Muscle of leg (tissue), 3 donors: ENCODE measurements at regions not wholly inside any gene's neighbourhood (a gene's known extent, or its start where the extent isn't known, plus 50 kb on each side); places are given as distances from the start of the nearest gene placed in this dataset.

ENCODE experiments used
- DNase-seq: peaks from one replicate; pipeline ENCODE4 v3.0.0; 2013
- H3K27ac ChIP-seq: one replicate; pipeline ENCODE4 v1.5.1; 2013; ENCODE audit warnings: mild to moderate bottlenecking, low read length, control low read depth
- H3K27me3 ChIP-seq: one replicate; pipeline ENCODE4 v1.6.1; 2013; ENCODE audit warnings: low read length; ENCODE audit not compliant: control insufficient read depth, insufficient read depth
- H3K36me3 ChIP-seq: one replicate; pipeline ENCODE4 v1.6.1; 2013; ENCODE audit warnings: low read length; ENCODE audit not compliant: control insufficient read depth, insufficient read depth
- H3K4me1 ChIP-seq: one replicate; pipeline ENCODE4 v1.6.1; 2013; ENCODE audit warnings: low read length; ENCODE audit not compliant: control insufficient read depth, insufficient read depth
- H3K4me3 ChIP-seq: one replicate; pipeline ENCODE4 v1.5.1; 2013; ENCODE audit warnings: low read length, control low read depth
- H3K9me3 ChIP-seq: replicated peaks from 2 replicates; pipeline ENCODE4 v1.6.1; 2013; ENCODE audit warnings: low read depth, low read length; ENCODE audit not compliant: control insufficient read depth
- WGBS: methylation state at CpG from one replicate; pipeline ENCODE4 v1.1.5; 2013; ENCODE audit warnings: missing lambda C conversion rate; ENCODE audit not compliant: insufficient coverage; 5-methylcytosine and 5-hydroxymethylcytosine counted together

GRCh38 chr15:98304371-98304770 lies 343.9 kb downstream of the ARRDC4 start:
- Histone ChIP-seq H3K4me1 (no peaks in the 10 kb centered on the region), H3K27me3 (peaks cover 12% of the 10 kb centered on the region), H3K36me3 (no peaks in the 10 kb centered on the region), H3K9me3 (no peaks in the 10 kb centered on the region), H3K4me3 (no peak overlapping the region), H3K27ac (no peak overlapping the region)
- no peak for DNase-seq
- WGBS: 89% methylated on average over 5 of the region's 8 CpGs

DNA sequence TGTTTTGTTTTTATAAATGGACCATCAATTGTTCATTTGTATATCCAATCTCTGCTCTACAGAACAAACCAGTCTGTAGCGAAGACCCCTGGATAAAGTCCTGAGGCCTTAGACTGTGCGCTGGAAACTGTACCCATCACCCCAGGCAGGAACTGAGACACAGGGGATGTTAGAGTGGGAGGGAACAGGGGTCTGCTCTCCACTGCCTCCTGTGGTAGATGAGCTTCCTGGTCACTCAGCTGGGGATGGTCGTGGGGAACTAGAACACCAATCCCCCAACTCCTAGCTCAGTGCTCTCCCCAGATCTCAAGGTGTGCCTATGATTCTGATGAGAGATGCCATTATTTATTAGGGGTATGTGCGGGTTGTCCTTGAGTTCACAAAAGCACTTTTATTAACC lies 340.2 kb upstream of the IGF1R start:
- Histone ChIP-seq H3K36me3 (no peaks in the 10 kb centered on the region), H3K27ac (no peak overlapping the region), H3K4me3 (no peak overlapping the region), H3K4me1 (no peaks in the 10 kb centered on the region), H3K9me3 (no peaks in the 10 kb centered on the region), H3K27me3 (peaks cover 9% of the 10 kb centered on the region)
- WGBS: 100% methylated on average over 1 of the region's 4 CpGs
- DNase-seq: no peak

- H3K36me3 ChIP-seq: no peaks in the 10 kb centered on the region
- no peaks in the 10 kb centered on the region for H3K4me1 ChIP-seq
- no peaks in the 10 kb centered on the region for H3K9me3 ChIP-seq
- H3K4me3 ChIP-seq: no peak overlapping the region
- DNase-seq: peak; percentile 87
- 0% methylated on average over 4 of the region's 8 CpGs for WGBS
- no peak overlapping the region for H3K27ac ChIP-seq
- H3K27me3 ChIP-seq: peaks cover 2% of the 10 kb centered on the region
These were observed 336.7 kb upstream of the IGF1R start for GRCh38 chr15:98311566-98312188.

GRCh38 chr15:98312913-98313312 lies 335.4 kb upstream of the IGF1R start:
- H3K9me3 ChIP-seq: no peaks in the 10 kb centered on the region
- H3K27ac ChIP-seq: no peak overlapping the region
- DNase-seq: no peak
- H3K4me3 ChIP-seq: no peak overlapping the region
- 78% methylated on average over 4 of the region's 4 CpGs for WGBS
- H3K27me3 ChIP-seq: peaks cover 2% of the 10 kb centered on the region
- H3K4me1 ChIP-seq: no peaks in the 10 kb centered on the region
- no peaks in the 10 kb centered on the region for H3K36me3 ChIP-seq

- H3K27me3 ChIP-seq: peaks cover 2% of the 10 kb centered on the region
- H3K4me3 ChIP-seq: no peak overlapping the region
- DNase-seq: no peak
These were observed 332.4 kb upstream of the IGF1R start for GRCh38 chr15:98315971-98316370.

GRCh38 chr15:98321896-98322295 lies 326.4 kb upstream of the IGF1R start:
- WGBS: 20% methylated on average over 1 of the region's 5 CpGs
- H3K36me3 ChIP-seq: no peaks in the 10 kb centered on the region
- DNase-seq: no peak

More at GRCh38 chr15:98315971-98316370, 332.4 kb upstream of the IGF1R start:
- no peaks in the 10 kb centered on the region for H3K4me1 ChIP-seq
- H3K27ac ChIP-seq: no peak overlapping the region
- H3K36me3 ChIP-seq: no peaks in the 10 kb centered on the region
- WGBS: no CpG with 5 or more reads among the region's 3 CpGs
- H3K9me3 ChIP-seq: no peaks in the 10 kb centered on the region

GRCh38 chr15:98322581-98322980 lies 325.8 kb upstream of the IGF1R start:
- Histone ChIP-seq H3K36me3 (no peaks in the 10 kb centered on the region), H3K4me1 (no peaks in the 10 kb centered on the region), H3K4me3 (no peak overlapping the region), H3K9me3 (no peaks in the 10 kb centered on the region), H3K27me3 (no peaks in the 10 kb centered on the region), H3K27ac (no peak overlapping the region)
- no peak for DNase-seq
- WGBS: 60% methylated on average over 1 of the region's 4 CpGs

More at GRCh38 chr15:98321896-98322295, 326.4 kb upstream of the IGF1R start:
- H3K4me3 ChIP-seq: no peak overlapping the region
- no peaks in the 10 kb centered on the region for H3K4me1 ChIP-seq
- no peaks in the 10 kb centered on the region for H3K9me3 ChIP-seq
- no peak overlapping the region for H3K27ac ChIP-seq
- no peaks in the 10 kb centered on the region for H3K27me3 ChIP-seq

GRCh38 chr15:98324341-98324970 lies 323.9 kb upstream of the IGF1R start:
- Histone ChIP-seq H3K9me3 (no peaks in the 10 kb centered on the region), H3K27me3 (no peaks in the 10 kb centered on the region), H3K4me3 (no peak overlapping the region), H3K36me3 (no peaks in the 10 kb centered on the region), H3K27ac (no peak overlapping the region), H3K4me1 (no peaks in the 10 kb centered on the region)
- WGBS: no CpG with 5 or more reads among the region's 2 CpGs
- no peak for DNase-seq

GRCh38 chr15:98326804-98327203 lies 321.5 kb upstream of the IGF1R start:
- WGBS: 82% methylated on average over 1 of the region's 5 CpGs
- H3K27ac ChIP-seq: no peak overlapping the region
- H3K4me1 ChIP-seq: no peaks in the 10 kb centered on the region
- H3K36me3 ChIP-seq: no peaks in the 10 kb centered on the region
- H3K4me3 ChIP-seq: no peak overlapping the region
- H3K9me3 ChIP-seq: no peaks in the 10 kb centered on the region
- DNase-seq: no peak
- peaks cover 2% of the 10 kb centered on the region for H3K27me3 ChIP-seq

DNA sequence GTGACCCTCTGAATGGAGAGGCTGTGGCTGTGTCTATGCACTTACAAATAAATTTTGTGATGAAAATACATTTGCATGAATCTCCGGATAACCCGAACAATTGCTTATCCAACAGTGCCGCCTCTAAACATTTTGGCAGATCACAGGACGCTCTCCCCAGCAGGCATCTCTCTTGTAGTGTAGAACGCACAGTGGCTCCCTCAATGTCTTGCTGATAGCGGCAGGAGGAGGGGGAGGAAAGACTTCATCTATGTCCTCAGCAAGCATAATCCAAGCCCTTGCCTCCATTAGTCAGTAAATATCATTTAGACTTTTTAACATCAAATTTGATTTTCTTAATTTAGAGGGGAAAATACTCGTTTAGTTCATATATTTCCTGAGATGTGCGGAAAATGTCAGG lies 318.1 kb upstream of the IGF1R start:
- Histone ChIP-seq H3K9me3 (no peaks in the 10 kb centered on the region), H3K36me3 (no peaks in the 10 kb centered on the region), H3K4me3 (no peak overlapping the region), H3K27me3 (peaks cover 2% of the 10 kb centered on the region), H3K27ac (no peak overlapping the region), H3K4me1 (no peaks in the 10 kb centered on the region)
- no peak for DNase-seq
- WGBS: no CpG with 5 or more reads among the region's 8 CpGs
